GM12878 (cell line): ENCODE measurements at regions not wholly inside any gene's neighbourhood (a gene's known extent, or its start where the extent isn't known, plus 50 kb on each side); places are given as distances from the start of the nearest gene placed in this dataset.

ENCODE experiments used
- ATAC-seq: fragments of 200-7000 bp; cut with Tn5 transposase; 3 replicates; pipeline ENCODE4 v1.9.1; 2020; ENCODE audit warnings: mild to moderate bottlenecking, moderate library complexity
- BruUV-seq: library from RNA; stranded (reverse); fragments of 400-500 nt; replicated peaks from 2 replicates; lab custom pipeline; 2021; lab: Mats Ljungman, UMichigan
- CTCF ChIA-PET: fragments of 300-600 bp; sonication (Branson Sonifier 250); formaldehyde crosslinking; extraction: SDS; loops from one replicate; lab custom pipeline; 2021; ENCODE audit warnings: inconsistent platforms; lab: Yijun Ruan, JAX
- POLR2A ChIA-PET: fragments of 350-600 bp; formaldehyde crosslinking; extraction: SDS; loops from one replicate; lab custom pipeline; 2021; ENCODE audit warnings: inconsistent platforms; lab: Charles Lee
- RAD21 ChIA-PET: fragments of 300-600 bp; sonication (Branson Sonifier 250); formaldehyde crosslinking; loops from one replicate; lab custom pipeline; 2023; ENCODE audit warnings: antibody characterized with exemption; ENCODE audit not compliant: unreplicated experiment; lab: Charles Lee
- SMC1A ChIA-PET: fragments of 300-600 bp; sonication (Branson Sonifier 250); formaldehyde crosslinking; loops from one replicate; lab custom pipeline; 2023; ENCODE audit not compliant: unreplicated experiment, uncharacterized antibody; lab: Charles Lee
- DNase-seq: peaks from one replicate; pipeline ENCODE4 v3.0.0-alpha.2; 2011; ENCODE audit warnings: low read depth, low spot score
- FAIRE-seq: peaks from 3 replicates; lab custom pipeline; 2011; peaks lifted over from hg19 to GRCh38; lab: Jason Lieb, UNC
- H2AFZ ChIP-seq: 2 replicates; pipeline ENCODE4 v1.6.0; 2011; ENCODE audit warnings: low read depth, low read length, control low read depth; ENCODE audit not compliant: control insufficient read depth
- H3K27ac ChIP-seq: 2 replicates; pipeline ENCODE4 v1.5.1; 2011; ENCODE audit warnings: control low read depth; ENCODE audit not compliant: control insufficient read depth, insufficient read depth
- H3K27me3 ChIP-seq, 2 experiments: replicated peaks in 1 of 2; 2 replicates each; pipeline versions ENCODE4 v1.6.0 to v1.6.1; 2011; ENCODE audit warnings: low read length in 1 of 2; ENCODE audit not compliant: control insufficient read depth in 2 of 2, insufficient read depth in 2 of 2
- H3K36me3 ChIP-seq, 2 experiments: 2 replicates each; pipeline ENCODE4 v1.5.1; 2011; ENCODE audit warnings: low read length in 1 of 2; ENCODE audit not compliant: control insufficient read depth in 2 of 2, insufficient read depth in 2 of 2
- H3K4me1 ChIP-seq: 2 replicates; pipeline ENCODE4 v1.6.1; 2011; ENCODE audit warnings: mild to moderate bottlenecking, low read length, moderate library complexity, mixed read lengths; ENCODE audit not compliant: control insufficient read depth, insufficient read depth
- H3K4me2 ChIP-seq: 2 replicates; pipeline ENCODE4 v1.6.0; 2011; ENCODE audit warnings: control low read depth; ENCODE audit not compliant: control insufficient read depth, insufficient read depth
- H3K4me3 ChIP-seq: fragments of 200-600 bp; sonication (generic); 2 replicates; pipeline ENCODE4 v1.5.1; 2016
- H3K79me2 ChIP-seq: 2 replicates; pipeline ENCODE4 v1.6.0; 2011; ENCODE audit warnings: low read length; ENCODE audit not compliant: control insufficient read depth, insufficient read depth
- H3K9ac ChIP-seq: 2 replicates; pipeline ENCODE4 v1.8.0; 2011; ENCODE audit warnings: low read length, control low read depth, mixed read lengths; ENCODE audit not compliant: control insufficient read depth, insufficient read depth
- H3K9me3 ChIP-seq: replicated peaks from 3 replicates; pipeline ENCODE4 v1.5.1; 2011; ENCODE audit warnings: mild to moderate bottlenecking, low read length; ENCODE audit not compliant: control insufficient read depth, insufficient read depth
- H4K20me1 ChIP-seq: 2 replicates; pipeline ENCODE4 v1.6.0; 2011; ENCODE audit not compliant: control insufficient read depth, insufficient read depth
- IKZF1 ChIP-seq: fragments of 450-650 bp; conservative IDR thresholded peaks from 2 replicates; pipeline ENCODE4 v1.6.1; 2017; ENCODE audit warnings: antibody characterized with exemption, mild to moderate bottlenecking
- SMAD1 ChIP-seq: fragments of 450-650 bp; IDR thresholded peaks from 2 replicates; pipeline ENCODE4 v1.6.1; 2018; ENCODE audit warnings: mild to moderate bottlenecking, low read depth; ENCODE audit not compliant: partially characterized antibody
- ZNF24 ChIP-seq: fragments of 450-650 bp; IDR thresholded peaks from 2 replicates; pipeline ENCODE4 v1.6.1; 2017; ENCODE audit warnings: antibody characterized with exemption, mild to moderate bottlenecking
- WGBS: methylation state at CpG from one replicate; pipeline ENCODE4 v1.1.6; 2016; ENCODE audit warnings: low lambda C conversion rate; ENCODE audit not compliant: insufficient replicate concordance, insufficient coverage; ENCODE audit errors: missing lambda C conversion rate; 5-methylcytosine and 5-hydroxymethylcytosine counted together
- in situ Hi-C: fragments of 300-500 bp; cut with MboI; formaldehyde crosslinking; loops from 9 replicates; pipeline ENCODE4 v1.14.3; 2018; ENCODE audit warnings: mixed read lengths
- intact Hi-C: fragments of 100-400 bp; cut with micrococcal nuclease; formaldehyde crosslinking; loops from one replicate; pipeline ENCODE4 v1.14.2; 2022; ENCODE audit not compliant: unreplicated experiment
- TF ChIP-seq, protein P1 (sequence below): IDR thresholded peaks from 2 replicates; pipeline ENCODE4 v1.6.1; 2011; ENCODE audit warnings: low read depth, low read length, improper control_type of control experiment, borderline replicate concordance

DNA sequence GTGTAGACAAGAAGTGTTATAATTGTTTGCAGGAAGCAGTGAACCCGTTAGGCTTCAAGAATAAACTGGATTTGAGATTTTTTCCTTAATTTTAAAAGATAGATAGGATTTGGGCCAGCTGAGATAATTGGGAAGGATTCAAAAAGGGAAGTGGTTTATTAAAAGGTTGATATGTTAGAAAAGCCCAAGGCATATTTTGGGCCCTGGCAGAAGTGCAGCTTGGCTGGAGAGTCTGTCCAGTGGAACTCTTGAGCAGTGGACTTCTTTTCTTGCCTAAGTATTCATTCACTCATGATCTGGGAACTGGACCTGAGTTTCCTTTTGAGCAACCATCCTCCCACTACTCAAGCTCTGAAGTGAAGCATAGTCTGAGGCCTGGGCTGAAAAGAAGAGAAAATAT lies 433.4 kb downstream of the ZSWIM6 start (continued):
- TF ChIP-seq, protein P1, sequence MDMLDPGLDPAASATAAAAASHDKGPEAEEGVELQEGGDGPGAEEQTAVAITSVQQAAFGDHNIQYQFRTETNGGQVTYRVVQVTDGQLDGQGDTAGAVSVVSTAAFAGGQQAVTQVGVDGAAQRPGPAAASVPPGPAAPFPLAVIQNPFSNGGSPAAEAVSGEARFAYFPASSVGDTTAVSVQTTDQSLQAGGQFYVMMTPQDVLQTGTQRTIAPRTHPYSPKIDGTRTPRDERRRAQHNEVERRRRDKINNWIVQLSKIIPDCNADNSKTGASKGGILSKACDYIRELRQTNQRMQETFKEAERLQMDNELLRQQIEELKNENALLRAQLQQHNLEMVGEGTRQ, result no peak
- no peak for TF ChIP-seq SMAD1

DNA sequence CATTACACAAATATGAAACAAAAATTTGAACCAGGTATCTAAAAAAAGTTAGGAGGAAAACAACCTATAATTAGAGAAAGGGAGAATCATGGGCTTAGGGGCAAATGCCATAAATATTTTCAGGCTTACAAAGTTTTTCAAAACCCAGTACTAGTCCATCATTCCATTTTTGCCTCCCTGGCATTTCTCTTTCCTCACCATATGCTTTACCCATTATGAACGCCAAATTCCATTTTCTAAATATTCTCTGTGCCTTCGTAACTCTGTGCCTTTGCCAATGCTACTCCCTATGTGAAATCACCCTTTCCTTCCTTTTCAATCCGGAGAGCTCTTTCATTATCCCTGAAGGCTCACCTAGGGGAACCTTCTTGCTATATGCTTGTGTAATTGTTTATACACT lies 434.1 kb downstream of the ZSWIM6 start:
- RAD21 ChIA-PET, result no interaction called here
- no peak overlapping the region for H2AFZ ChIP-seq
- TF ChIP-seq IKZF1 (no peak), ZNF24 (no peak)
- TF ChIP-seq, all 136 proteins: peak for 0
- H3K9me3 ChIP-seq, result no peaks in the 10 kb centered on the region
- 45% methylated on average over 3 of the region's 3 CpGs for WGBS
- no peaks in the 10 kb centered on the region for H4K20me1 ChIP-seq
- BruUV-seq, result no TSS peak
- H3K79me2 ChIP-seq, result no peaks in the 10 kb centered on the region
- no peaks in the 10 kb centered on the region for H3K36me3 ChIP-seq
- ATAC-seq (no peak), FAIRE-seq (no peak), DNase-seq (no peak)
- no peaks in the 10 kb centered on the region for H3K4me1 ChIP-seq
- H3K4me2 ChIP-seq, result no peak overlapping the region
- intact Hi-C loops, result no loop called here
- H3K27ac ChIP-seq, result no peak overlapping the region
- CTCF ChIA-PET, result no interaction called here
- H3K4me3 ChIP-seq, result no peak overlapping the region
- no peak overlapping the region for H3K9ac ChIP-seq
- in situ Hi-C loops, result no loop called here
- POLR2A ChIA-PET, result no interaction called here
- SMC1A ChIA-PET, result no interaction called here
- no peaks in the 10 kb centered on the region; a peak in 1 of 4 replicates for H3K27me3 ChIP-seq
